Esophagus squamous epithelium (tissue), 4 donors: ENCODE measurements at regions not wholly inside any gene's neighbourhood (a gene's known extent, or its start where the extent isn't known, plus 50 kb on each side); places are given as distances from the start of the nearest gene placed in this dataset.

ENCODE experiments used
- CTCF ChIP-seq, 6 experiments: fragments of 450-650 bp in 4 of 6; fragments of 200-600 bp in 2 of 6; sonication (generic) in 2 of 6; IDR thresholded peaks; one replicate each; pipeline ENCODE4 v1.5.1; 2016 to 2019; ENCODE audit warnings: antibody characterized with exemption in 6 of 6, mild to moderate bottlenecking in 4 of 6, moderate library complexity in 4 of 6
- POLR2A ChIP-seq, 4 donors: fragments of 450-650 bp; IDR thresholded peaks; one replicate each; pipeline ENCODE4 v1.6.1; 2017; ENCODE audit warnings: antibody characterized with exemption in 4 of 4, mild to moderate bottlenecking in 4 of 4, moderate library complexity in 3 of 4

GRCh38 chr6:14943116-14943515 lies 302.8 kb upstream of the JARID2 start:
- TF ChIP-seq CTCF (IDR thresholded peaks at IDR 0.05) = no peak
- no peak for TF ChIP-seq POLR2A (IDR thresholded peaks at IDR 0.05)
